Fibroblast of the aortic adventitia (primary cell): ENCODE measurements at regions not wholly inside any gene's neighbourhood (a gene's known extent, or its start where the extent isn't known, plus 50 kb on each side); places are given as distances from the start of the nearest gene placed in this dataset.
A peak's percentile ranks its signal among the peaks of the same experiment; 100 is the strongest.

Source experiments
- DNase-seq: peaks from one replicate; pipeline ENCODE4 v3.0.0-alpha.2; 2010; ENCODE audit warnings: low read depth
- H3K4me3 ChIP-seq: 2 replicates; pipeline ENCODE4 v1.5.1; 2011; ENCODE audit warnings: low read depth, mild to moderate bottlenecking, control low read depth, low read length, moderate library complexity
- TF ChIP-seq, protein P1 (sequence below): IDR thresholded peaks from 2 replicates; pipeline ENCODE4 v1.5.1; 2011; ENCODE audit warnings: mild to moderate bottlenecking, low read length, control low read depth, inconsistent platforms; ENCODE audit not compliant: insufficient read depth

GRCh38 chr1:115479055-115479482 is 141.0 kb upstream of the NGF start:
- H3K4me3 ChIP-seq, result no peak overlapping the region
- TF ChIP-seq, protein P1, sequence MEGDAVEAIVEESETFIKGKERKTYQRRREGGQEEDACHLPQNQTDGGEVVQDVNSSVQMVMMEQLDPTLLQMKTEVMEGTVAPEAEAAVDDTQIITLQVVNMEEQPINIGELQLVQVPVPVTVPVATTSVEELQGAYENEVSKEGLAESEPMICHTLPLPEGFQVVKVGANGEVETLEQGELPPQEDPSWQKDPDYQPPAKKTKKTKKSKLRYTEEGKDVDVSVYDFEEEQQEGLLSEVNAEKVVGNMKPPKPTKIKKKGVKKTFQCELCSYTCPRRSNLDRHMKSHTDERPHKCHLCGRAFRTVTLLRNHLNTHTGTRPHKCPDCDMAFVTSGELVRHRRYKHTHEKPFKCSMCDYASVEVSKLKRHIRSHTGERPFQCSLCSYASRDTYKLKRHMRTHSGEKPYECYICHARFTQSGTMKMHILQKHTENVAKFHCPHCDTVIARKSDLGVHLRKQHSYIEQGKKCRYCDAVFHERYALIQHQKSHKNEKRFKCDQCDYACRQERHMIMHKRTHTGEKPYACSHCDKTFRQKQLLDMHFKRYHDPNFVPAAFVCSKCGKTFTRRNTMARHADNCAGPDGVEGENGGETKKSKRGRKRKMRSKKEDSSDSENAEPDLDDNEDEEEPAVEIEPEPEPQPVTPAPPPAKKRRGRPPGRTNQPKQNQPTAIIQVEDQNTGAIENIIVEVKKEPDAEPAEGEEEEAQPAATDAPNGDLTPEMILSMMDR, result no peak
- no peak for DNase-seq

GRCh38 chr1:115477071-115477470 is 139.0 kb upstream of the NGF start:
- TF ChIP-seq, protein P1, result no peak
- no peak overlapping the region for H3K4me3 ChIP-seq
- DNase-seq, result no peak

GRCh38 chr1:115476616-115477015 is 138.6 kb upstream of the NGF start:
- TF ChIP-seq, protein P1, result peak; percentile 25
- peak; percentile 32 for DNase-seq
- no peak overlapping the region for H3K4me3 ChIP-seq

- DNase-seq, result no peak
- H3K4me3 ChIP-seq, result no peak overlapping the region
- TF ChIP-seq, protein P1, result no peak
Observed at GRCh38 chr1:115475901-115476300, 137.9 kb upstream of the NGF start.

- H3K4me3 ChIP-seq, result no peak overlapping the region
- TF ChIP-seq, protein P1, result no peak
- DNase-seq, result no peak
Observed at GRCh38 chr1:115475252-115475651, 137.2 kb upstream of the NGF start.

DNA sequence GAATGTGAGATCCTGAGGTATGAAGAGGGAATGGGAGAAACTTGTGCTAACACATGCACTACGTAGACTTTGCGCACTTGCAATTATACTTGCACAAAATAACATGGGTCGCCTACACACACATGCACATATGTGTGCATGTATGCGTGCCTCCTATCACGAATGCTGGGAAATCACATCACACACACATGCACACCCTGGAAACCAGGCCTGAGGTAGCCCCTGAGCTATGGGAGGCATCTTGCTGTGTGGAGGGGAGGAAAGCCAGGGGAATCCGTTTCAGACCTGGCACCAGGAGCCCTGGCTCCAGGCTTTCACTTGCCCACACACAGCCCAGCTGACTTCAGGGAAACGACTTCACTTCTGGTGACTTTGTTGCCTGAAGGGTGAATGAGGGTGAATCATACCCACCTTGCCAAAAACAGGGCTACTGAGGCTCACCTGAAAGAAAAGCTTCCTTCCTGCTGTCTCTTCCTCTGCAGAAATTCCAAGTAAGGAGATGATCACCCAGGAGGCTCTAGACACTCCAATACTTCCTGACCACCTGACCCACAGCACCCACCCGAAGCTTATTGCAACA is 136.0 kb upstream of the NGF start:
- TF ChIP-seq, protein P1, result no peak
- H3K4me3 ChIP-seq, result no peak overlapping the region
- DNase-seq, result no peak
